ENCODE measurements at regions not wholly inside any gene's neighbourhood (a gene's known extent, or its start where the extent isn't known, plus 50 kb on each side); places are given as distances from the start of the nearest gene placed in this dataset.

DNA sequence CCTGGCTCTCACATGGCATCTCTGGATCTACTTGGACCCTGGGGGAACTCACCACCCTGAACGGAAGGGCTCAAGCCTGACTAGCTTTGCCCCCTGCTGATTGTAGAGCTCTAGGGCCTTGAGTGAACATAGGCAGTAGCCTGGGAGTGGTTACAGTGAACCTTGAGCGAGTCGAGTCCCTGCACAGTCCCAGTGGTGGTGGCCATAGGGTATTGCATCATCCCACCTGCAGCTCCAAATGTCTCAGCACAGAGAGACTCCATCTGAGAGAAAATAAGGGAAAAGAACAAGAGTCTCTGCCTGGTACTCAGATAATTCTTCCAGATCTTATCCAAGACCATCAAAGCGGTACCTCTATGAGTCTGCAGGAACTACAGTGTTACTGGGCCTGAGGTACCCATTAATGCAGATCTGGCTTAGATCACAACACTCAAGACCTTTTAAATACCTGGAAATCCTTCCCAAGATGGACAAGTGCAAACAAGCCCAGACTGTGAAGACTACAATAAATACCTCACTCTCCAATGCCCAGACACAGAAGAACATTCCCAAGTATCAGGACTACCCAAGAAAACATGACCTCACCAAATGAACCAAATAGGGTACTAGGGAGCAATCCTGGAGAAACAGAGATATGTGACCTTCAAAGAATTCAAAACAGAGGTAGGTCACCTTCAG, 167.5 kb upstream of the TET2 start (continued):
- TF ChIP-seq, protein P1, sequence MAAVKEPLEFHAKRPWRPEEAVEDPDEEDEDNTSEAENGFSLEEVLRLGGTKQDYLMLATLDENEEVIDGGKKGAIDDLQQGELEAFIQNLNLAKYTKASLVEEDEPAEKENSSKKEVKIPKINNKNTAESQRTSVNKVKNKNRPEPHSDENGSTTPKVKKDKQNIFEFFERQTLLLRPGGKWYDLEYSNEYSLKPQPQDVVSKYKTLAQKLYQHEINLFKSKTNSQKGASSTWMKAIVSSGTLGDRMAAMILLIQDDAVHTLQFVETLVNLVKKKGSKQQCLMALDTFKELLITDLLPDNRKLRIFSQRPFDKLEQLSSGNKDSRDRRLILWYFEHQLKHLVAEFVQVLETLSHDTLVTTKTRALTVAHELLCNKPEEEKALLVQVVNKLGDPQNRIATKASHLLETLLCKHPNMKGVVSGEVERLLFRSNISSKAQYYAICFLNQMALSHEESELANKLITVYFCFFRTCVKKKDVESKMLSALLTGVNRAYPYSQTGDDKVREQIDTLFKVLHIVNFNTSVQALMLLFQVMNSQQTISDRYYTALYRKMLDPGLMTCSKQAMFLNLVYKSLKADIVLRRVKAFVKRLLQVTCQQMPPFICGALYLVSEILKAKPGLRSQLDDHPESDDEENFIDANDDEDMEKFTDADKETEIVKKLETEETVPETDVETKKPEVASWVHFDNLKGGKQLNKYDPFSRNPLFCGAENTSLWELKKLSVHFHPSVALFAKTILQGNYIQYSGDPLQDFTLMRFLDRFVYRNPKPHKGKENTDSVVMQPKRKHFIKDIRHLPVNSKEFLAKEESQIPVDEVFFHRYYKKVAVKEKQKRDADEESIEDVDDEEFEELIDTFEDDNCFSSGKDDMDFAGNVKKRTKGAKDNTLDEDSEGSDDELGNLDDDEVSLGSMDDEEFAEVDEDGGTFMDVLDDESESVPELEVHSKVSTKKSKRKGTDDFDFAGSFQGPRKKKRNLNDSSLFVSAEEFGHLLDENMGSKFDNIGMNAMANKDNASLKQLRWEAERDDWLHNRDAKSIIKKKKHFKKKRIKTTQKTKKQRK (IDR thresholded peaks at IDR 0.05; ENCODE audit: low read depth, low read length), result no peak
- no peak for TF ChIP-seq NR2F1 (conservative IDR thresholded peaks at IDR 0.05)
- TF ChIP-seq POLR2A (IDR thresholded peaks at IDR 0.05; ENCODE audit: low read depth, low read length), result no peak
- TF ChIP-seq EZH2 (IDR thresholded peaks at IDR 0.05; ENCODE audit: borderline replicate concordance, control insufficient read depth, low read depth, low read length), result no peak
- no peak for TF ChIP-seq ZNF384 (IDR thresholded peaks at IDR 0.05; ENCODE audit: borderline replicate concordance, low read depth, low read length)
- no peak for TF ChIP-seq CBX5 (IDR thresholded peaks at IDR 0.05; ENCODE audit: low read depth)
- TF ChIP-seq, protein P2, sequence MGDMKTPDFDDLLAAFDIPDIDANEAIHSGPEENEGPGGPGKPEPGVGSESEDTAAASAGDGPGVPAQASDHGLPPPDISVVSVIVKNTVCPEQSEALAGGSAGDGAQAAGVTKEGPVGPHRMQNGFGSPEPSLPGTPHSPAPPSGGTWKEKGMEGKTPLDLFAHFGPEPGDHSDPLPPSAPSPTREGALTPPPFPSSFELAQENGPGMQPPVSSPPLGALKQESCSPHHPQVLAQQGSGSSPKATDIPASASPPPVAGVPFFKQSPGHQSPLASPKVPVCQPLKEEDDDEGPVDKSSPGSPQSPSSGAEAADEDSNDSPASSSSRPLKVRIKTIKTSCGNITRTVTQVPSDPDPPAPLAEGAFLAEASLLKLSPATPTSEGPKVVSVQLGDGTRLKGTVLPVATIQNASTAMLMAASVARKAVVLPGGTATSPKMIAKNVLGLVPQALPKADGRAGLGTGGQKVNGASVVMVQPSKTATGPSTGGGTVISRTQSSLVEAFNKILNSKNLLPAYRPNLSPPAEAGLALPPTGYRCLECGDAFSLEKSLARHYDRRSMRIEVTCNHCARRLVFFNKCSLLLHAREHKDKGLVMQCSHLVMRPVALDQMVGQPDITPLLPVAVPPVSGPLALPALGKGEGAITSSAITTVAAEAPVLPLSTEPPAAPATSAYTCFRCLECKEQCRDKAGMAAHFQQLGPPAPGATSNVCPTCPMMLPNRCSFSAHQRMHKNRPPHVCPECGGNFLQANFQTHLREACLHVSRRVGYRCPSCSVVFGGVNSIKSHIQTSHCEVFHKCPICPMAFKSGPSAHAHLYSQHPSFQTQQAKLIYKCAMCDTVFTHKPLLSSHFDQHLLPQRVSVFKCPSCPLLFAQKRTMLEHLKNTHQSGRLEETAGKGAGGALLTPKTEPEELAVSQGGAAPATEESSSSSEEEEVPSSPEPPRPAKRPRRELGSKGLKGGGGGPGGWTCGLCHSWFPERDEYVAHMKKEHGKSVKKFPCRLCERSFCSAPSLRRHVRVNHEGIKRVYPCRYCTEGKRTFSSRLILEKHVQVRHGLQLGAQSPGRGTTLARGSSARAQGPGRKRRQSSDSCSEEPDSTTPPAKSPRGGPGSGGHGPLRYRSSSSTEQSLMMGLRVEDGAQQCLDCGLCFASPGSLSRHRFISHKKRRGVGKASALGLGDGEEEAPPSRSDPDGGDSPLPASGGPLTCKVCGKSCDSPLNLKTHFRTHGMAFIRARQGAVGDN (IDR thresholded peaks at IDR 0.05), result no peak
- no peak for TF ChIP-seq RBBP5 (conservative IDR thresholded peaks at IDR 0.05)
- TF ChIP-seq, protein P3, sequence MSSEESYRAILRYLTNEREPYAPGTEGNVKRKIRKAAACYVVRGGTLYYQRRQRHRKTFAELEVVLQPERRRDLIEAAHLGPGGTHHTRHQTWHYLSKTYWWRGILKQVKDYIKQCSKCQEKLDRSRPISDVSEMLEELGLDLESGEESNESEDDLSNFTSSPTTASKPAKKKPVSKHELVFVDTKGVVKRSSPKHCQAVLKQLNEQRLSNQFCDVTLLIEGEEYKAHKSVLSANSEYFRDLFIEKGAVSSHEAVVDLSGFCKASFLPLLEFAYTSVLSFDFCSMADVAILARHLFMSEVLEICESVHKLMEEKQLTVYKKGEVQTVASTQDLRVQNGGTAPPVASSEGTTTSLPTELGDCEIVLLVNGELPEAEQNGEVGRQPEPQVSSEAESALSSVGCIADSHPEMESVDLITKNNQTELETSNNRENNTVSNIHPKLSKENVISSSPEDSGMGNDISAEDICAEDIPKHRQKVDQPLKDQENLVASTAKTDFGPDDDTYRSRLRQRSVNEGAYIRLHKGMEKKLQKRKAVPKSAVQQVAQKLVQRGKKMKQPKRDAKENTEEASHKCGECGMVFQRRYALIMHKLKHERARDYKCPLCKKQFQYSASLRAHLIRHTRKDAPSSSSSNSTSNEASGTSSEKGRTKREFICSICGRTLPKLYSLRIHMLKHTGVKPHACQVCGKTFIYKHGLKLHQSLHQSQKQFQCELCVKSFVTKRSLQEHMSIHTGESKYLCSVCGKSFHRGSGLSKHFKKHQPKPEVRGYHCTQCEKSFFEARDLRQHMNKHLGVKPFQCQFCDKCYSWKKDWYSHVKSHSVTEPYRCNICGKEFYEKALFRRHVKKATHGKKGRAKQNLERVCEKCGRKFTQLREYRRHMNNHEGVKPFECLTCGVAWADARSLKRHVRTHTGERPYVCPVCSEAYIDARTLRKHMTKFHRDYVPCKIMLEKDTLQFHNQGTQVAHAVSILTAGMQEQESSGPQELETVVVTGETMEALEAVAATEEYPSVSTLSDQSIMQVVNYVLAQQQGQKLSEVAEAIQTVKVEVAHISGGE (CRISPR knock-in tag; IDR thresholded peaks at IDR 0.05), result no peak
- TF ChIP-seq ZBED1 (IDR thresholded peaks at IDR 0.05; ENCODE audit: borderline replicate concordance), result no peak

Data from GM12878 (cell line).